CD4-positive, alpha-beta T cell treated with Interleukin-15 for 4 hours (primary cell): ENCODE measurements at regions not wholly inside any gene's neighbourhood (a gene's known extent, or its start where the extent isn't known, plus 50 kb on each side); places are given as distances from the start of the nearest gene placed in this dataset.

ENCODE experiments used
- DNase-seq: peaks from one replicate; pipeline ENCODE4 v3.0.0-alpha.2; 2020; ENCODE audit warnings: low spot score

GRCh38 chr4:58935332-58935731, 1825.1 kb upstream of the IGFBP7 start:
- no peak for DNase-seq

DNA sequence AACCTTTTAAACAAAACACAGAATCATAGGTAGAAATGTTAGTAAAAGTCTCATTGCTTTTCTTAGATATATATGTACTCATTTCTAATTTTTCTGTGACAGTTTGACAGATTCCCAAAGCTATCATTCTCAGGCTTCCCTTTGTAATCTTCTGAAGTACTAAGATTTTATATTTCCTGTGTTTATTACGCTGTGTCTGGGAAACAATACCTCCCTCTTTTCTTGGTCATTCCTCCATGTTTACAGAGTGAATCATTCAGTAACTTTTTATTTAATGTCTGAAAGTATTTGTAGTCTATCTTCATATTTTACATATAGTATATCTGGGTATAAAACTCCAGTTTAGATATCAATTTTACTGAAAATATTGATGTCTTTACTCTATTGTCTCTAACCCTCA, 1826.3 kb upstream of the IGFBP7 start:
- DNase-seq = no peak

DNA sequence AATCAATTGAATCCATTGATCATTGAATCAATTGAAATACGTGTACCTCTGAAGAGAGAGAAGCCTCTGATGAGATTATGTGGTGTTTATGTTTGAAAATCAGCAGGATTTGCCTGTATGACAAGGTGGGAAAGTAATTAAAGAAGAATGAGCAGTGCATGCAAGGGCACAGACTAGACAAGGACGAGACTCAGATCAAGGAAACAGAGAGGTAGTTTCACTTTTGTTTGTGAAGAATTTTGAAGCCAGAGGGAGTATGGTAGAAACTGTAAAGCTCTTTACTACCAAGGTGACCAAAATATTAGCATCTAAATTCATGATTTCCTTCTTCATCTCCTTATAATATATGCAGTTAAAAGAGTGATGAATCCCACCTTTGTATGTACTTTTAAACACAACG, 1830.0 kb upstream of the IGFBP7 start:
- no peak for DNase-seq

DNA sequence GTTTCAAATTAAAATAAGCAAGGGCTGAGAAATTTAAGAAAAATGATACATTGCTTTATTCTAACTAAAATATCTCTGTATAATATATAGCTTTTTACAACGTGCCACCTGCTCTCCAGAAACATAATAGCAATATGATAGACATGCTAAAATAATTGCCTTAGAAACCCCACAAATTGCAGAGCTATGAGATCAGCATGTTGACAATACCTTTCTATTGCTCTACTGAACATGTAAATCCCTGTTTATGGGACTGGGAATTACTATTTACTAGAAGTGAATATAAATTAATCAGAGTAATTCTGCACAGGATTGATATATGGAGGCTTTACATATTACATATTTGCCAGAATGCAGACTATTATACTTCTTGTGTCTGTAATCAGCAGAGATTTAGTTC, 1831.1 kb upstream of the IGFBP7 start:
- DNase-seq = no peak

- no peak for DNase-seq
These were observed 1843.4 kb upstream of the IGFBP7 start for GRCh38 chr4:58953575-58953974.

DNA sequence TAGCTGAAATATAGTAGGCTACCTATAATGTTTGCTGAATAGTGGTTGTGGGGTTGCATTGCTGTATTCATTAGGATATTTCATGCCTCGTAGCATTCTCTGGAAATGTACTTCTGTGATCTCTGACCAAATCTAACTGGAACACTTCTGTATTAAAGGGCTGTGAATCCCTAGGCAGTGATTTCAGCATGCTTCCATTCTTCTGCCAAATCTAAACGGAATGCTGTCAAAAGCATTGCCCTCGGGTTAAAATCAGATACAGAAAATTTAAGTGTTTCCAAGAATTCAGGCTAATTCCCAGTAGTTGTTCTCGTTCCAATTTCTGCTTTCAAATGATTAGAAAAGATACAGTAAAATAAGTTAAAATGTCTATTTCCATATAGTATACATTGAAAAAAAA, 1847.5 kb upstream of the IGFBP7 start:
- DNase-seq = no peak

- DNase-seq = no peak
These were observed 1851.1 kb upstream of the IGFBP7 start for GRCh38 chr4:58961283-58961682.

DNA sequence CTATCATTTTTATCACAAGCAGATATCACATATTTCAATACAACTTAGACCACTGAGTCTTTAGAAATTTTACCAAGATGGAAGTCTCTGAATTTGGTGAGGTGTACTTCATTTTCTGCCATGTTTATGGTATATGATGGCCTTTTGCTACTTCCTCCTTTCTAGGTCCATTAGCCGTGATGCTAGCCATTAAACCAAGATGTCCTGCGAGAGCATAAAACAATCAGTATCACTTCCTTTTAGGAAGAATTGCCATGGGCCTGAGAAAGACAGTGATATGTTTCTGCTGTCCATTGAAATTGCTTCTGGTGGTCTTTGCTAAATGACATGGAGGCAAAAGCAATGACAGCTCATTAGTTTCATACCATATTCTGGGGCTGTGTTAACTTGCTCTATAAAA, 1851.7 kb upstream of the IGFBP7 start:
- DNase-seq = no peak

DNA sequence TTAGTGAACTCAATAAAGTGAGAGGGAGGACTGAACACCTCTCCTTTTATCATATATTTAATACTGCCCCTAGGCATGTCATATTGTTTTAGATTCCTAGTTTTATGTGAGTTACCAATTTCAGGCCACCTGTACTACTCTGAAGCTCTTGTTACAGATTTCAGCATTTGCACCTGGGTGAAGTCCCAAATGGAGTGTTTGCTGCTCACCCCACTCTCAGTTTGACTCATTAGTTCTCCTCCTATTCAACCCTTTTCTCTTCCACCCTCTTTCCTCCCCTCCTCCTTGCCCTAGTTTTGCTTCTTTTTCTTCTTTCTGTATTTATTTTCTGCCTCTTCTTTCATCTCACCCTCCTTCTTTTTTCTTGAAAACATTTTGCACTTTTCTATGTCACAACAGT, 1852.2 kb upstream of the IGFBP7 start:
- DNase-seq = no peak

DNA sequence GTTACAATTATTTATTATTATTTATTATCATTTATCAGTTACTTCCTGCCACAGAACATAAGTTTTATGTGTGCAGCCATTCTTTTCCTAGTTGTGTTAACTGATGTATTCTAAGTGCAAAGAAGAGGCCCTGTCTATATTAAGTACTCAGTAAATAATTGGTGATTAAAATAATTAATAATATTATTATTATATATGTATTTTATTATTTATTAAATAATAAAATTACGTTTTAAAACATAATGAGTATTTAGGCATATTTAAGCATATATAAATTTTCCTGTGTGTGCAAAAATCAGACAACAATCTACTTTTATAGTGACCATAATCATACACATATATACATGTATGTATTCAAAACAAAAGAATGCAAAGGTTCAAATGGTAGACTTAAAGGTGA, 1871.6 kb upstream of the IGFBP7 start:
- DNase-seq = no peak

DNA sequence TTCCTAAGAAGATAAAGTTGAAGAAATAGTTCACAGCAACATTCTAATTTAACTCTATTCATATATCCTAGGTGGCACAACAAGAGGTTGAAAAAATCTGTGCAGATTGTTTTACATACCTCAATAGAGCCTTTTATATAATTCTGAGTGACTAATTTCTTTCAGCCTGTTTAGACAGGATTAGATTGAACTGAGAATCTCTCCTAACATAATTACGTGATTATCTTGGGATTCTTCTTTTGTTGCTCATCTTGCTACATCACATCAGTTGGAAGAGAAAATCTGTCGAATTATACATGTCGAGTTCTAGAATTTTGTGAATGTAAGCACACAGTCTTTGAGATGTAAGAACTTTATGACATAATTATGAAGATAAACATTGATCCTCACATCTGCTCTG, 1873.7 kb upstream of the IGFBP7 start:
- DNase-seq = no peak

DNA sequence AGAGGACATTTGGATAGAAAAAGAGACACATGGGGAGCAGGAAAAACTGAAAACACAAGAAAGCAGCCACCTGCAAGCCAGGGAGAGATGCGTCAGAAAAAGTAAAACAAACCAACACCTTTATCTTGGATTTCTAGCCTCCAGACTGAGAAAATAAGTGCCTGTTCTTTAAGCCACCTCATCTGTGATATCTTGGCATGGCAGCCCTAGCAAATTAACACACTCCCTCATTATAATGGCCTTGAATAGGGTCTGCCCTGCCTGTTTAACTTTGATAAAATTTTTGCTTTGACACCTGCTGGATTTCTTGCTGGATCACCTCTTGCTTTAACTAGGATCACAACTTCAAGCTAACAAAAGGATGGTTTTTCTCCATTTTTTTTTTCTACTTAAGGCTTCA, 1892.0 kb upstream of the IGFBP7 start:
- no peak for DNase-seq

- no peak for DNase-seq
These were observed 1914.1 kb upstream of the IGFBP7 start for GRCh38 chr4:59024257-59024656.

- DNase-seq = no peak
These were observed 1927.6 kb upstream of the IGFBP7 start for GRCh38 chr4:59037812-59038211.

DNA sequence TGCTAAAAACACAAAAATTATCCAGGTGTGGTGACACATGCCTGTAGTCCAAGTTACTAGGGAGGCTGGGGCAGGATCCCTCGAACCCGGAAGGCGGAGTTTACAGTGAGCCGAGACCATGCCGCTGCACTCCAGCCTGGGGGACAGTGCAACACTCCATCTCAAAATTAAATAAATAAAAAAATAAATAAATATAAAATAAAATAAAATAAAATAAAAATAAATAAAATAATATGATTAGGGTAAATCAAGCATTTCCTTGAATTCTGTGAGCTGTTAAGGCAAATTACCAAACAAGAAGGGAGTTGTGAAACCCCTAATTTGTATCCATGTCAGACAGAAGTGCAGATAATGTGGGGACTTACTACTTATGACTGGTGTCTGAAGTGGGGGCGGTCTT, 1928.9 kb upstream of the IGFBP7 start:
- no peak for DNase-seq

DNA sequence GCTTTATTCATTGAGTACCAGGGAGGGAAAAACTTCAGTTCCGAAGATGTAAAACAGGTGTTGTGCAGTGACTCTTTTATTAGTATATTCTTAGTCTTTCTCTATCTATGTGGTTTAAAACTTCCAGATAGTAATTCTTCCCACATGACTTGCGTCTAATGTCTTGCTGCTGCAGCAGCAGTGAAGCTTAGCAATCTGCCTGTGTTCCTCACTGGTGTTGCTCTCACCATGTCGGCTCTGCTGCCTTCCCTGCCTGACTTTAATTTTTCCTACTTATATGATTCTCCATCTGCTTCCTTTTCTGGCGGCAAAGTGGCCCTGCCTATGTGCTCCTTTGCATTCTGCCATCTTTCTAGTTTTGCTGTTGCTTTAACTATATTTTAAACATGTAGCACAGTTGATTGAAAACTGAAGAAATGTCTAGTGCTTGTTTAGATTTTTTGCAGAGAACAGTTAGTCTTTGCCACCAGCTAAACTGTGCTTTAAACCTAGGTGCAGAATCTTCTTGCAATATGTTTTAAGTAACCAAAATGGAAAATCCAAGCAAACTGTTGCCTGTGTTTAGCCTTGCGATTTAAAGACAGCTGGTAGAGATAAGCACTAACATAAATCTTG, 1934.2 kb upstream of the IGFBP7 start:
- no peak for DNase-seq

- DNase-seq = no peak
These were observed 1943.9 kb upstream of the IGFBP7 start for GRCh38 chr4:59054086-59054485.

DNA sequence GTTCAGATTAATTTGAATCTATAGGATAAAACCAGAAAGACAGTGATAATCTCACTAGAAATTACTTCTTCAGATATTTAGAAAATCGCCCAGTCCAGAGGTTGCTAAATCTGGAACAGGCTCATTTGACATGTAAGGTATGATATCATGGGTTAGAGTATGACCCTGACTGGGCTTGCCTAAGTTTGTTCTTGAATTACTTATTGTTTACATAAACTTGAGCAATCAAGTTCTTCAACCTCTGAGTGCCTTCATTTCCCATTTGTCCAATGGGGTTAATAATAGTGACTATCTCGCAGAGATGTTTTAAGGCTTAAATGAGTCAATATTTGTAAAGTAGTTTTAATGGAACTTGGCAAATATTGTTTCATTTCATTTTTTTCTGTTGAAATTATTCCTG, 1947.6 kb upstream of the IGFBP7 start:
- no peak for DNase-seq

DNA sequence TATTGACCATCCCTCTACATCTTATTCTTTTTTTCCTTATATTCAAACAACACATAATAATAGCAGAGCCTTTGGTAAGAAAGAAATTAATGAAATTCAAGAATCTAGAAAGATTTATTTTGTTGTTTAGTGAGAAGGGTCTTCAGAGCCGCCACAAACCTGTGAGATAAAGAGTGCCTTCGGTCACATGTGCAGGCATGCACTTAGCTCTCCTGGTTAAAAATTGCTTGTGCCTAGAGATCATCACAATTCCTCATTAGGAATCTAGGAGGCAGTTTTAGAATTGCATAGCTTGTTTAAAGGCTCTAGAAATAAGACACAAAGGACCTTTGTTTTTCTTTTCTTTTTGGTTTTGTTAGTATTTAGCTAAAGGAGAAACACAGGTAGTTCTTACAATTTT, 1948.4 kb upstream of the IGFBP7 start:
- no peak for DNase-seq

- no peak for DNase-seq
These were observed 1950.0 kb upstream of the IGFBP7 start for GRCh38 chr4:59060002-59060846.

DNA sequence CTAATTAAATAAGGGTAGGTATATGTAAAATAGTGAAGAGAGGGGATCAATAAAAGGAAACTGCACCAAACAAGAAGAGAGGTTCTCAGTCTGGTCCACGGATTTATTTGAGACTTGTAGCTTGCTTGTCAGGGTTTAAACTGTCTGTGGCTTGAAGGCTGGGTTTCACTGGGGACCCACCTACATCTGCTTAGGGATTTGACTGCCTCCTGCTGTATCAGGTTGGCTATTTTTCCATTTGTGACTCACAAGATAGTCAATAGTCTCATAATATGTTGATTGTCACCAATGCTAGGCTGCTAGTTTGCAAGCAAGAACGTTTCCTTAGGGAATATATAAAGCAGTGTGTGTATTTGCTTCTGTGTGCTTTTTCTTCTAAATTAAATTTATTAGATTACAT, 1950.7 kb upstream of the IGFBP7 start:
- no peak for DNase-seq

GRCh38 chr4:59063015-59063720, 1953.0 kb upstream of the IGFBP7 start:
- no peak for DNase-seq

- DNase-seq = no peak
These were observed 1958.7 kb upstream of the IGFBP7 start for GRCh38 chr4:59068722-59069418.
